Activated T-helper 9 cell treated with anti-CD3 and anti-CD28 coated beads, Interleukin-2, amount 50 U/mL, for 16 hours (primary cell): ENCODE measurements at regions not wholly inside any gene's neighbourhood (a gene's known extent, or its start where the extent isn't known, plus 50 kb on each side); places are given as distances from the start of the nearest gene placed in this dataset.

Experiments used
- DNase-seq: peaks from one replicate; pipeline ENCODE4 v3.0.0-alpha.2; 2020; ENCODE audit warnings: low read depth

DNA sequence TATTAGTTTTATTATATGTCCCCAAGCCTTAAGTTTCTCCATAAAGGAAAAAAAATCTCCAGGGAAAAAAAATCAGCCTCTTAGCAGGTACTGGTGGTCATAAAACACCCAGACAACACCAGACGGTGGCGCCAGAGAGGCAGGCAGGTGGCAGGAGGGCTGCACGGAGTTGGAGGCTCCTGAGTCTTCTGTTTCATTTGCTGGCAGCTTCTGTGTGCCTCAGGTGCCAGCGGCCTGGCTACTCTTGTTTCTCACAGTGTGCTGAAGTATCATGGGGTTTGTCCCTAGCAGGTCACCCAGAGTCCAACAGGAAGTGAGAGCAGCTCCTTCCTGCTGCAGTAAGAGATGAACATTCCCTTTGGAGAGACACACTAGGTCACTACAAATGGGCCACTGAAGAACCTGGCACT lies 123.3 kb upstream of the GADD45A start:
- DNase-seq, result peak; percentile 74

DNA sequence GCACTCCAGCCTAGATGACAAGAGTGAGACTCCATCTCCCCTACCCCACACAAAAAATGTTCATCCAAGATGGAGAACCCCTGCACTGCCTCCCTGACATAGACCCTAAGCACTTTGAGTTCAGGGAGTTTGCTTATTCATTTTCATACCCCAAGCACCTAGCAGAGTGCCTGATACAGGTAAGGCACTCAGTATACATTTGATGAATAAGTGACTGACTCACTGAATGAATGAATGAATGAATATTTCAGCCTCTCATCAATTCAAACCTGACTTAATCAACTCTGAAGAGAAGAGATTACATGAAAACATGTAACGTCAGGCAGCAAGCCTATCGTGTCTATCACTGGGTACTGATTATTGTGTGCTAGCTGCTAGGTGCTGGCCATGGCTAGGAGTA lies 121.3 kb upstream of the GADD45A start:
- no peak for DNase-seq

DNA sequence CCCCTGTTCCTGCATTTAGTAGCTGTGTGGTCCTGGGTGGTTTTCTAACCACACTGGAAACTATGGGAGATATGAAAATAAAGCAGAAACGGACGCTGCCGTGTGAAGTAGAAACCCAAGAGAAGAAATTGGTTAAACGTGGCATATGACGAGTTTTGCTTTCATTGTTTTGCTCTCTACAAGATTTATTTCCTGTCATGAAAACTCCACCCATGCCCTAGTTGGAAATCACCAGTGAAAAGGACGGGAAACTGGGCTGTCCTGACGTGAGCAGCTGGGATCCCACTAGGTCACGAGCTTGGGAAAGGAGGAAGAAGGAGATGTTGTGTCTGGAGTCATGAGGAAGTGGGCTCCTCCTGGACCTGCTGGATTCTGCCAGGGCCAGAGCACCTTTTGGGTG lies 120.8 kb upstream of the GADD45A start:
- DNase-seq, result no peak

DNA sequence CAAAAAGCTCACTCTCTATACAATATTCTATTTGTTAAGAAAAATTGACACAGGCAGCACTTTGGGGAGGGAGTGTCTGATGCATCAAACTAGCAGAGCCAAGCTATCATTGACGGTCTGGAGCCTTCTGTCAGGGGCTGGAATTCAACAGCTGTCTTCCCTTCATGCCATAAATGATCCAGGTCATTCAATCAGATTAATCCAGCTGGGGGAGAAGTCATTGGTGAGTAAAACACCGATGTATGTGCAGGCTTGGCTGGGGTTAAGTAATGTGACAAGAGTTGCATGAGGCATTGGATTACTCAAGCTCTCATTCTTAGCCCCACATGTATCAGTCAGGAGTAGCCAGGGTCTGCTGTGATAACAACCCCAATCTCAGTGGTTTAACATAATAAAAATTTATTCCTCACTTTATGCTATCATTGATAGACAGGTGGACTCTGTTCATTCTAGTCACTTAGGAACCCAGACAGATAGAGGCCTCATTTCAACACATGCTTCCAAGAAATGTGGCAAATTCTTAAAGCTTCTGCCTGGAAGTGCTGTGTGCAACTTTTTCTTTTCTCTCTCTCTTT lies 118.1 kb upstream of the GADD45A start:
- DNase-seq, result no peak

GRCh38 chr1:67570486-67571143 lies 114.4 kb upstream of the GADD45A start:
- no peak for DNase-seq

- no peak for DNase-seq
These were observed 113.6 kb upstream of the GADD45A start for GRCh38 chr1:67571406-67571805.

DNA sequence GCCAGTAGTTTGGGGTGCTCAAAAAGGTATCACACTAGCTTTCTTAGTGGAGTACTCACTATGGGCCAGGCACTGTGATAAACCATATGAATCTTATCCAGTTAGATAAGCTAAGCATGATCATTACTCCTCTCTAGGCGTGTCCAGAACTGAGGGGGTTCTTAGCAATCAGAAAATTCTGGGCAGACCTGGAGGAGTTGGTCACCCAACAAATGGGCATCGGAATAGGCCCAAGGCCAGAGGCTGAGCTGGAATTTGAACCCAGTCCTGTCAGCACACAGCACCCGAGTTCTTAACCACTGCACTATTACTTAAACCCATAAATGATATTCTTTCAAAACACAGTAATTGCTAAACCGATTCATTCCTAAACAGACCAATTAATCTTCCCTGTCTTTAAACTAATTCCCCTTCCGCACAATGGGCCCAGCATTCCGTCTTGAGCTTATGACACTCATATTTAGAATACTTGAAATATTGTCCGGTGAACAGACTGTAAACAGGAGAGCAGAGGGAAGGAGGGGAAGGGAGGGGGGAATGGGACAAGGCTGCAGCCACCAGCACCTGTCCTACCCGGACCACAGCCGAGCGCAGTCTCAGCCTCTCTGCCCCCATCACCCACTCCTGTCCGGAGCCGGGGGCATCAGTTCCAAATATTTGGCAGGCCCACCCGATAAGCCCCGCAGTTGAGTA lies 113.0 kb upstream of the GADD45A start:
- DNase-seq, result no peak

DNA sequence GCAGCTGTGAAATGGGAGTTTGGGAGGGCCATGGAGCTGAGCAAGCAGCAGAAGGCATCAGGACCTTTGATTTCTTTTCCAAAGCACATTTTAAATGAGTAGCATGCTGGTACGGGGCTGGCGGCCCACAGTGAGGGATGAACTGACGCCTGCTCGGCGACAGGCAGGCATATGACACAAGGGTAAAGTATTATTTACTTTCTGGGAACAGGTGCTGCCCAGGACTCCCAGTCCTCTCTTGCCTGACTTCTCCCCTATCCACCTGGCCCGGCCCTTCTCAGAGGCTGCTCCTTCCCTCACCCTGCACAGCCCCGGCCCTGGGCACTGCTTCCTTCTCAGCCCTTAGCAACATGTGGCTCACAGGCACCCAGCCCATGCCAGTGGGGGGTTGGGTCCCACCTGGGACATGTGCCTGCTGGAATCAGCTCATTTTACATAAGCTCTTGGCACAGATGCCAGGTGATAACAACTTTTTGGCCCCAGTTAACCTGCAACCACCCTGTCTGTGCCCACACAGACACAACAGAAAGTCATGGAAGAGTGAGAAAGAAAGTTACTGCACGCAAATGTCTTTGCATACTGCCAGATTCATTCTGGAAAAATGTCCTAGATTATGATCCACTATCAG lies 112.3 kb upstream of the GADD45A start:
- no peak for DNase-seq

DNA sequence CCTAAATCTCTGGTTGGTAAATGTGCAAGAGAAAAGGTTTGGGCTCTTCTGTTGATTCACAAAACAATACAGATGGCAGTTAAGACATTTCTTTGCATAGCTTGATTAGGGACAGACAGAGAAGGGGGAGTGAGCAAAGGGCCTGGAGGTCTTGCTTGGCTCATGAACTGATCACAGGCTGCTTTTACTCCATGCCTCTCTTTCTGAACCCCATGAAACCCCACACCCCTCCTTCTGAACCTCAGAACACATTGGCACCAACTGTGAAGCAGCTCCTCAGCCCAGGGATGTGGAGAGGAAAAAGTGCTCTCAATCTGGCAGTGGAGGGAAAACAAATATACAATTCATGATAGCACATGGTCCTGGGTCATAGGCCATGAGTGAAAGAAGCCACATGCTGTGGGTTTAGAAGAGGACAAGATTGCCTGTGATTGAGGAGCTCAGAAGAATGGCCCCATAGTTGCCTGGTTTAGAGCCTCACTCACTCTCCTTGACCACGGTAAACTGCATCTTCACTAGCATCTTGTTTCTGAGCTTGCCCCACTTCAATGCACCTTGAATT lies 111.6 kb upstream of the GADD45A start:
- DNase-seq, result no peak

DNA sequence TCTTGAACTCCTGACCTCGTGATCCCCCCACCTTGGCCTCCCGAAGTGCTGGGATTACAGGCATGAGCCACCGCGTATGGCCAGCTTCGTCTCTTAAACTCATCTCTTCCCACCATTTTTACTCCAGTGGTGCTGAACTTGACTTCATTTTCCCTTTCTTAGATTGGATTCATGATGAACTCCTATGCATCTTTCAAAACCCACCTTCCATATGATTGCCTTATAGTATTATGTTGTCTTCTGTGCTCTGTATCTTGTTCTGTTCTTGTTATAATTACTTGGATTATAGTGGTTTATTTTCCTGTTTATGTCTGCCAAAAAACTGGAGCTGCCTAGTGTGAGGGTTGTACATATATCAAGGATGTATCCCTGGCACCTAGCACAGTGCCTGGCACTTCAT lies 110.8 kb upstream of the GADD45A start:
- no peak for DNase-seq

- no peak for DNase-seq
These were observed 109.1 kb upstream of the GADD45A start for GRCh38 chr1:67575861-67576260.

GRCh38 chr1:67576474-67576873 lies 108.5 kb upstream of the GADD45A start:
- no peak for DNase-seq

GRCh38 chr1:67577646-67578045 lies 107.4 kb upstream of the GADD45A start:
- no peak for DNase-seq

GRCh38 chr1:67578397-67579020 lies 106.5 kb upstream of the GADD45A start:
- no peak for DNase-seq

GRCh38 chr1:67579623-67580394 lies 105.2 kb upstream of the GADD45A start:
- no peak for DNase-seq

- no peak for DNase-seq
These were observed 104.2 kb upstream of the GADD45A start for GRCh38 chr1:67580691-67581403.

DNA sequence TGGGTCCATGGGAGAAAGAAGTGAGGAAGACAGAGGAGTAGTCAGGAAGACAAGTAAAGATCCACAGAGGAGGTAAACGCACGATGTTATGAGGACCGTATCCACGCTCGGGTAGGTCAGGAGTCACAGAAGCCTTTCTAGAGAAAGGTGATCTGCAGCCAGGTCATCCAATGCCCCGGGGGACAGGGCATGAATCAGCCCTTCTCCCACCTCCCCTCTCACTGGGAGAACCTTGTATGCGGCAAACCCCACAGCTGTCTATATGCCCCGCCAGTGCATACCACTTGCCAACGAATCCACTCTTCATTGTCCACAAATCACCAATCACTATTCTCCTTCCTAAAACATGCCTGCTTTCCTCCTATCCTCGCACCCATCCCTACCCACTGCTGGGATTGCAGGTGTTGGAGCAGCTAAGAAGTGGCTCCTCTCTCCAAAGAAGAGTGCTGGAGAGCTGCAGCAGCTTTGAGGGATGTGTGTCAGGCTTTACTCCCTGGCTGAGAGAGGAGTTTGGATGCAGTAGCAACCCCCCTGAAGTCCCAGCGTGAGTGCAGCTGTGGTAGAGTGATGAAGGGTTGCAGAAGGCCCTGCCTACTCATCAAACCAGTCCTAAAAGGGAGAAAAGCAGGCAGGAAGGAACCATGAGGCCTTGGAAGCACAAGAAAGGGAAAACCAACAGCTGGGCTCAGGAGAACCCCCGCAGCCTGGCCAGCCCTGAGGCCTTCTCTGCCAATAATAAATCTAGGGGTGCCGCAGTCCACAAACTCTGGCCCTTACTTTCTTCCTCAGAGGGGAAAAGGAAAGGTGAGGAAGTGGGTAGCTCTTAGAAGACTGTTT lies 102.2 kb upstream of the GADD45A start:
- no peak for DNase-seq

DNA sequence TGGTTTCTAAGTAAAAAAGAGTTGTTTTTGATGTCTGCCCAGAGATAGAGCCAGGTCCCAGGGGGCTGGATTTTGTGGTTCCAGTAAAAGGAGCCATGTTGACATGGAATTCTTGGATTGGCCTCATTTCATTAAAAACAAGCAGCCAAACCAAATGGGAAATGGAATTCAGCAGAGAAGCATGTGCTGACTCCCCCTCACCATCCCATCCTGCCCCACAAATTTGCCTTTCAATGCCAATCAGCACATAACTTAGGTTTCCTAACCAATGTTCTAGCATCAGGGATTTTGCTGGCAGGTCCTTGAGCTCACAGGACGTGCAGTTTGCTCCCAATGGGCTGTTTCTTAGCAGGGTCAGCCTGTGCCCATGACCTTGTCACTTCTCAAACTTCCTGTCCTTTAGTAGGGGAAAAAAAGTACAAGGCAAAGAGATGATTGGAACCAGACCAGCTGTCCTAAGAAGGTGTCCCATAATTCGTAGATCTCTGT lies 101.5 kb upstream of the GADD45A start:
- DNase-seq, result no peak

DNA sequence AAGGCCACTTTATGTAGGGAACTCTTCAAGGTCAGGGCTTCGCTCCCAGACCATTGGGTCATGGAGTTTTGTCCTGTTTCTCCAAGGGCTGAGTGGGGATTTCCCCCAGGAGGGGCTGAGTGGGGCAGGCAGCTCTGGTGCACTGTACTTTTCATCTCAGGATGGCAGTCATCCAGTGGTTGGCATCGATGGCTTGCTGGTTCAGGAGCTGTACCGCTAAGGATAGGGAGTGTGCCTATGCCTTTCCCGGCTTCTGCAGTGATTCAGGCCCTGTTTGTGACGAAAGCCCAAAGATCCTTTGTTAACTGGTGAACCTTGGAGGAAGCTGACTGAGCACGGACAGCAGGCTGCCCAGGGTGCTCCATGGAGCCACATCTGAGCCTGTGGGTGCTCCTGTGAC lies 100.1 kb upstream of the GADD45A start:
- no peak for DNase-seq

GRCh38 chr1:67586596-67586995 lies 98.4 kb upstream of the GADD45A start:
- no peak for DNase-seq
